NT2/D1 (cell line): ENCODE measurements at regions not wholly inside any gene's neighbourhood (a gene's known extent, or its start where the extent isn't known, plus 50 kb on each side); places are given as distances from the start of the nearest gene placed in this dataset.
"Not testable (repeated sequence)": the region's sequence is repeated elsewhere in the genome, so short reads cannot be mapped to it uniquely, and the experiment has no call there.

Source experiments
- DNase-seq: peaks from one replicate; pipeline ENCODE4 v3.0.0-alpha.2; 2011; ENCODE audit warnings: low read depth, low spot score
- H3K27me3 ChIP-seq: 2 replicates; pipeline ENCODE4 v1.6.0; 2011; ENCODE audit warnings: mild to moderate bottlenecking; ENCODE audit not compliant: insufficient read length, insufficient read depth
- H3K36me3 ChIP-seq: 2 replicates; pipeline ENCODE4 v1.6.1; 2011; ENCODE audit warnings: mild to moderate bottlenecking, low read length, mixed read lengths; ENCODE audit not compliant: insufficient read depth, insufficient read length
- H3K4me1 ChIP-seq: 2 replicates; pipeline ENCODE4 v1.5.1; 2011; ENCODE audit not compliant: insufficient read depth, insufficient read length
- H3K4me3 ChIP-seq: 2 replicates; pipeline ENCODE4 v1.5.1; 2011; ENCODE audit warnings: low read depth; ENCODE audit not compliant: insufficient read length
- H3K9ac ChIP-seq: 2 replicates; pipeline ENCODE4 v1.6.0; 2011; ENCODE audit warnings: low read depth; ENCODE audit not compliant: insufficient read length
- H3K9me3 ChIP-seq: 2 replicates; pipeline ENCODE4 v1.5.1; 2011; ENCODE audit warnings: mild to moderate bottlenecking, low read length; ENCODE audit not compliant: insufficient read depth
- SUZ12 ChIP-seq: IDR thresholded peaks from 2 replicates; pipeline ENCODE4 v1.6.1; 2011; ENCODE audit not compliant: insufficient read length, insufficient read depth; ENCODE audit errors: extremely low read depth
- YY1 ChIP-seq: IDR thresholded peaks from 2 replicates; pipeline ENCODE4 v1.6.1; 2011; ENCODE audit not compliant: insufficient read length, insufficient read depth
- ZNF274 ChIP-seq: IDR thresholded peaks from 2 replicates; pipeline ENCODE4 v1.6.1; 2011; ENCODE audit warnings: mild to moderate bottlenecking, low read depth, low read length

DNA sequence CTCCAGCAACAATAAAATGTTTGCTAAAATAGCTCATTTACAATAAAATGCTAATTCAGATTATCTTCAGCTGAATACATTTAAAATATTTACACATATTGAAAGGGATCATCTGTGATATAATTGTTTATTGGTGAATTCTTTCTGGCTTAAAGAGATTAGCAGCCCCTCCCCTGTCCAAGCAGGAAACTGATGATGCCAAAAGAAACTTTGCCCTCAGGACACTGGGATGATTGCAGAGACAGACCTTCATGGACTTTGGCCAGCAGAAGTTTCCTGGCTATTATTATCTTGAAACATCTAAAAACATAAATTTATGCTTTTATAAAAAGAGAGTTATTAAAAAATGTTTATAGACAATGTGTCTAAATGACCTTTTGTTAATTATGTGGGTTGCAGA is 764.9 kb upstream of the MBL2 start:
- H3K4me1 ChIP-seq = no peaks in the 10 kb centered on the region
- no peak for DNase-seq
- H3K9me3 ChIP-seq = no peaks in the 10 kb centered on the region
- no peaks in the 10 kb centered on the region for H3K36me3 ChIP-seq
- H3K27me3 ChIP-seq = no peaks in the 10 kb centered on the region
- no peak overlapping the region for H3K9ac ChIP-seq
- TF ChIP-seq YY1 (no peak), SUZ12 (no peak), ZNF274 (no peak)
- no peak overlapping the region for H3K4me3 ChIP-seq

DNA sequence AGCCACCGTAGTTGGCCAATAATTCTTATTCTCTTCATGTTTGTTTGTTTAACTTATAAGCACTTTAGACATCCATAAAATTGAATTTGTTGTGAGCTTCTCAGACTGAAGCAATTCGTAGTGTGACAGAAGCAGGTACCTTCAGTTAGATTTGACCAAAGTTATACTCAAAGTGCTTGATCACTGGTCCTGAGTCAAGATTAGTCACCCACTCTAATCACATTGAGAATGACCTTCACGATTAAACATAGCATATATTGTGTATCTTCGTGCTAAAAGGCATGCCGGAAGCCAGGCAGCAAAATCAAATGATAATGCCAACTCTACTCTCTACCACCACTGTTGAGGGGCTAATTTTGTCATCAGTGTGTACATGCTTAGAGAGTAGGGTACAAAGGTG is 763.7 kb upstream of the MBL2 start:
- H3K36me3 ChIP-seq = no peaks in the 10 kb centered on the region
- TF ChIP-seq SUZ12 (no peak), ZNF274 (no peak), YY1 (no peak)
- DNase-seq = no peak
- no peak overlapping the region for H3K9ac ChIP-seq
- no peak overlapping the region for H3K4me3 ChIP-seq
- H3K4me1 ChIP-seq = no peaks in the 10 kb centered on the region
- H3K9me3 ChIP-seq = no peaks in the 10 kb centered on the region
- H3K27me3 ChIP-seq = no peaks in the 10 kb centered on the region

DNA sequence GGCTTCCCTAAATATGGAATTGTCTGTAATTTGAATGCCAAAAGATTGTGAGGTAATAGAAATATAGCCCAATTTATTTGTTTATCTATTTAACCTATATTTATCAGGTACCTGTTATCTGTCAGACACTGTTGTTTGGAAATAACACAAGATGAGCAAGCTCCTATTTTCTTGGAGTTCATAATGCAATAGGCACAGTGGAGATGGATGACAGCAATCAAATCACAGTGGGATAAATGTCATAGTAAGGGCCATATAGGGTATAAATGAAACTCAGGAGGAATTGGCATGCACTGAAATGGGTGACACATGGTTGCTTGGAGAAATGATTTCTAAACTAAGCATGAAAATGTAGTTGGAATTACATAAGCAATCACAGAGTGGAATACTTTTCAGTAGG is 761.8 kb upstream of the MBL2 start:
- no peak for TF ChIP-seq ZNF274
- TF ChIP-seq YY1 = no peak
- TF ChIP-seq SUZ12 = no peak
- H3K4me1 ChIP-seq = no peaks in the 10 kb centered on the region
- H3K9me3 ChIP-seq = no peaks in the 10 kb centered on the region
- H3K9ac ChIP-seq = no peak overlapping the region
- DNase-seq = no peak
- H3K36me3 ChIP-seq = no peaks in the 10 kb centered on the region
- no peaks in the 10 kb centered on the region for H3K27me3 ChIP-seq
- H3K4me3 ChIP-seq = no peak overlapping the region

- DNase-seq = no peak
- no peaks in the 10 kb centered on the region for H3K9me3 ChIP-seq
- no peak overlapping the region for H3K4me3 ChIP-seq
- H3K27me3 ChIP-seq = no peaks in the 10 kb centered on the region
- no peaks in the 10 kb centered on the region for H3K36me3 ChIP-seq
- no peaks in the 10 kb centered on the region for H3K4me1 ChIP-seq
- TF ChIP-seq ZNF274 (no peak), SUZ12 (no peak), YY1 (no peak)
- no peak overlapping the region for H3K9ac ChIP-seq
Observed at GRCh38 chr10:53528974-53529373, 756.4 kb upstream of the MBL2 start.

DNA sequence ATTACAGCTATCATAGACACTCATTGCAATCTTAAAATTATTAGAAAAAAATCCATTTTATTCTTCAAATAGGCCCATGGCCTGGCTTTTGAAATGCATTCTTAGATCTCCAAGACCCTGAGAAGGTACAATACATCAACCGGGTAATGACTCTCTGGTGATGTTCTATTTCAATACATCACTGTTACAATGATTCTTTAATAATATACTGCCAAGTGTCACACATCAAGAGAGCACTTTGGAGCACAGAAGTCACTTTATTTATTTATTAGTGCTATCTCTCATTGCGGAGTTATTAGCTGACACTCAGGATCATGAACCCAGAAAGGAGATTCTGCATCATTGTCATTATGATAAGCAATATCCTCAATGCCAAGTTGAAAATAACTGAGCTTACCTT is 748.5 kb upstream of the MBL2 start:
- peaks cover 15% of the 10 kb centered on the region for H3K9me3 ChIP-seq
- TF ChIP-seq ZNF274 (no peak), YY1 (no peak), SUZ12 (no peak)
- H3K27me3 ChIP-seq = no peaks in the 10 kb centered on the region
- no peak overlapping the region for H3K4me3 ChIP-seq
- no peak for DNase-seq
- H3K36me3 ChIP-seq = no peaks in the 10 kb centered on the region
- no peak overlapping the region for H3K9ac ChIP-seq
- H3K4me1 ChIP-seq = no peaks in the 10 kb centered on the region

GRCh38 chr10:53508197-53508596 is 735.6 kb upstream of the MBL2 start:
- no peaks in the 10 kb centered on the region for H3K4me1 ChIP-seq
- no peaks in the 10 kb centered on the region; the same call in 1 of the 2 replicates for H3K9me3 ChIP-seq
- no peaks in the 10 kb centered on the region for H3K36me3 ChIP-seq
- no peak for TF ChIP-seq SUZ12
- no peak for TF ChIP-seq ZNF274
- no peak for TF ChIP-seq YY1
- H3K27me3 ChIP-seq = no peaks in the 10 kb centered on the region
- H3K4me3 ChIP-seq = no peak overlapping the region
- DNase-seq = peak; percentile 11
- H3K9ac ChIP-seq = no peak overlapping the region

GRCh38 chr10:53504492-53504891 is 731.9 kb upstream of the MBL2 start:
- not testable (repeated sequence) for H3K27me3 ChIP-seq, H3K4me1 ChIP-seq, H3K9ac ChIP-seq, H3K36me3 ChIP-seq, DNase-seq, H3K4me3 ChIP-seq, H3K9me3 ChIP-seq

- TF ChIP-seq ZNF274 = no peak
- TF ChIP-seq SUZ12 = no peak
- H3K36me3 ChIP-seq = no peaks in the 10 kb centered on the region
- no peak for DNase-seq
- no peak overlapping the region for H3K9ac ChIP-seq
- no peaks in the 10 kb centered on the region for H3K27me3 ChIP-seq
- H3K4me3 ChIP-seq = no peak overlapping the region
- H3K9me3 ChIP-seq = peaks cover 5% of the 10 kb centered on the region; the same call in 1 of the 2 replicates
- no peaks in the 10 kb centered on the region for H3K4me1 ChIP-seq
Observed at GRCh38 chr10:53491774-53492173, 719.2 kb upstream of the MBL2 start.
